Stimulated activated CD4-positive, alpha-beta T cell treated with anti-CD3 and anti-CD28 coated beads, Interleukin-2, amount 100 ng/mL, for 48 hours (primary cell): ENCODE measurements at regions not wholly inside any gene's neighbourhood (a gene's known extent, or its start where the extent isn't known, plus 50 kb on each side); places are given as distances from the start of the nearest gene placed in this dataset.
A peak's percentile ranks its signal among the peaks of the same experiment; 100 is the strongest.

Source experiments
- DNase-seq, 2 donors: peaks; one replicate each; pipeline ENCODE4 v3.0.0-alpha.2; 2020

GRCh38 chr5:2052687-2053086 is 170.0 kb upstream of the IRX4 start:
- DNase-seq, result no peak

- no peak for DNase-seq
Measured at GRCh38 chr5:2049876-2050275, 167.2 kb upstream of the IRX4 start.

- DNase-seq, result no peak
Measured at GRCh38 chr5:2048664-2049063, 165.9 kb upstream of the IRX4 start.

- no peak for DNase-seq
Measured at GRCh38 chr5:2047341-2047927, 164.7 kb upstream of the IRX4 start.

- DNase-seq, result no peak
Measured at GRCh38 chr5:2044041-2044440, 161.3 kb upstream of the IRX4 start.

GRCh38 chr5:2039180-2039531 is 156.4 kb upstream of the IRX4 start:
- DNase-seq, result no peak

GRCh38 chr5:2038321-2039179 is 155.8 kb upstream of the IRX4 start:
- DNase-seq, result peak; percentile 60 to 64

- no peak for DNase-seq
Measured at GRCh38 chr5:2036885-2037284, 154.2 kb upstream of the IRX4 start.

- DNase-seq, result no peak
Measured at GRCh38 chr5:2032432-2032831, 149.7 kb upstream of the IRX4 start.

- DNase-seq, result no peak
Measured at GRCh38 chr5:2031581-2031980, 148.9 kb upstream of the IRX4 start.

GRCh38 chr5:2030131-2030530 is 147.4 kb upstream of the IRX4 start:
- DNase-seq, result no peak

GRCh38 chr5:2029206-2029605 is 146.5 kb upstream of the IRX4 start:
- DNase-seq, result no peak

- DNase-seq, result no peak
Measured at GRCh38 chr5:2027790-2028189, 145.1 kb upstream of the IRX4 start.

- DNase-seq, result no peak
Measured at GRCh38 chr5:2024986-2025721, 142.4 kb upstream of the IRX4 start.

- no peak for DNase-seq
Measured at GRCh38 chr5:2023196-2023595, 140.5 kb upstream of the IRX4 start.

GRCh38 chr5:2022436-2022835 is 139.7 kb upstream of the IRX4 start:
- DNase-seq, result no peak

- DNase-seq, result no peak
Measured at GRCh38 chr5:2021484-2022176, 138.9 kb upstream of the IRX4 start.

GRCh38 chr5:2020730-2021129 is 138.0 kb upstream of the IRX4 start:
- no peak for DNase-seq

GRCh38 chr5:2019716-2020115 is 137.0 kb upstream of the IRX4 start:
- no peak for DNase-seq

- DNase-seq, result no peak
Measured at GRCh38 chr5:2018390-2018724, 135.6 kb upstream of the IRX4 start.

- DNase-seq, result peak; percentile 30 to 32
Measured at GRCh38 chr5:2017540-2018389, 135.0 kb upstream of the IRX4 start.

- no peak for DNase-seq
Measured at GRCh38 chr5:2015961-2016360, 133.2 kb upstream of the IRX4 start.
